GM06990 (cell line): ENCODE measurements at regions not wholly inside any gene's neighbourhood (a gene's known extent, or its start where the extent isn't known, plus 50 kb on each side); places are given as distances from the start of the nearest gene placed in this dataset.

Experiments used
- DNase-seq: peaks from one replicate; pipeline ENCODE4 v3.0.0-alpha.2; 2011; ENCODE audit not compliant: insufficient read length; ENCODE audit errors: extremely low read depth
- H3K27me3 ChIP-seq: replicated peaks from 2 replicates; pipeline ENCODE4 v1.6.0; 2011; ENCODE audit warnings: low read length; ENCODE audit not compliant: control insufficient read depth, insufficient read depth
- H3K36me3 ChIP-seq: 2 replicates; pipeline ENCODE4 v1.5.1; 2011; ENCODE audit warnings: low read length; ENCODE audit not compliant: control insufficient read depth, insufficient read depth
- H3K4me3 ChIP-seq: replicated peaks from 2 replicates; pipeline ENCODE4 v1.5.1; 2011; ENCODE audit warnings: low read depth, mild to moderate bottlenecking, control low read depth, low read length
- TF ChIP-seq, protein P1 (sequence below): IDR thresholded peaks from 2 replicates; pipeline ENCODE4 v1.5.1; 2011; ENCODE audit warnings: low read length, control low read depth, mild to moderate bottlenecking, inconsistent platforms; ENCODE audit not compliant: insufficient read depth, poor library complexity, severe bottlenecking

GRCh38 chr2:51441786-51442185, 409.9 kb upstream of the NRXN1 start:
- no peak for DNase-seq
- no peak overlapping the region for H3K4me3 ChIP-seq
- TF ChIP-seq, protein P1, sequence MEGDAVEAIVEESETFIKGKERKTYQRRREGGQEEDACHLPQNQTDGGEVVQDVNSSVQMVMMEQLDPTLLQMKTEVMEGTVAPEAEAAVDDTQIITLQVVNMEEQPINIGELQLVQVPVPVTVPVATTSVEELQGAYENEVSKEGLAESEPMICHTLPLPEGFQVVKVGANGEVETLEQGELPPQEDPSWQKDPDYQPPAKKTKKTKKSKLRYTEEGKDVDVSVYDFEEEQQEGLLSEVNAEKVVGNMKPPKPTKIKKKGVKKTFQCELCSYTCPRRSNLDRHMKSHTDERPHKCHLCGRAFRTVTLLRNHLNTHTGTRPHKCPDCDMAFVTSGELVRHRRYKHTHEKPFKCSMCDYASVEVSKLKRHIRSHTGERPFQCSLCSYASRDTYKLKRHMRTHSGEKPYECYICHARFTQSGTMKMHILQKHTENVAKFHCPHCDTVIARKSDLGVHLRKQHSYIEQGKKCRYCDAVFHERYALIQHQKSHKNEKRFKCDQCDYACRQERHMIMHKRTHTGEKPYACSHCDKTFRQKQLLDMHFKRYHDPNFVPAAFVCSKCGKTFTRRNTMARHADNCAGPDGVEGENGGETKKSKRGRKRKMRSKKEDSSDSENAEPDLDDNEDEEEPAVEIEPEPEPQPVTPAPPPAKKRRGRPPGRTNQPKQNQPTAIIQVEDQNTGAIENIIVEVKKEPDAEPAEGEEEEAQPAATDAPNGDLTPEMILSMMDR, result no peak
- no peaks in the 10 kb centered on the region for H3K36me3 ChIP-seq
- H3K27me3 ChIP-seq, result no peaks in the 10 kb centered on the region

DNA sequence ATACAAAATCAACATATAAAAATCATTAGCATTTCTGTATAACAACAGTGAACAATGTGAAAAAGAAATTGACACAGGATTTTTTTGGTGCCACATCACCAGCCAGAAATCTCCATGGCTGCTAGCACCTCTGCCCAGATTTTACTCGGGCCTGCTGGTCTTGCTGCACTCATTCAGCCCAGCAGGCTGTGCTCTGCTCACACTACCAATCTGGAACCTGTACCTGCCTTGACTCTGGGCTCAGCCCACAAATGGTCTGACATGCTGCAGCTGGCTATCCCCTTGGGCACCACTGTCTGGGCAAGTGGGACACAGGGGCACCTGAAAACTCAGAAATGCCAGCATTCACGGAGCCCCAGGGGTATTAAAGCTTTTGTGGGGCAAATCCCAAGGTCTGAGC, 392.5 kb upstream of the NRXN1 start:
- TF ChIP-seq, protein P1, result no peak

DNA sequence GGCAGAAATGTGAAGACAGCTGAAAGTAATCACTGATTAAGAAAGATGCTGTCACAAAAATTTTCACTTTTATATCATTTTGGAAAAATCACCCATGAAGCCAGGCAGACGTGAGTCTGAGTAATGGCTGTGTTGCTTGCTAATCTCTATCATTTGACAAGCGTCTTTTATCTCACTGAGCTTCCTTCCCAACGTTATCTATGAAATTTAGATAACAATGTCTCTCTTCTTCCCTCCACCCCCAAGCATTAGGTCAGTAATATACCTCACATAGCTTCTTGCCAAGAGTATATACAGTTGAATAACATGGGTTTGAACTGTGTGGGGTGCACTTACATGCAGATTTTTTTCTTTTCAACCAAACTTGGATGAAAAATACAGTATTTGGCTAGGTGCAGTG, 388.6 kb upstream of the NRXN1 start:
- no peak for DNase-seq
- Histone ChIP-seq H3K36me3 (no peaks in the 10 kb centered on the region), H3K27me3 (no peaks in the 10 kb centered on the region), H3K4me3 (no peak overlapping the region)
- TF ChIP-seq, protein P1, result no peak

More for the DNA sequence above, 392.5 kb upstream of the NRXN1 start:
- Histone ChIP-seq H3K36me3 (no peaks in the 10 kb centered on the region), H3K4me3 (no peak overlapping the region), H3K27me3 (no peaks in the 10 kb centered on the region)
- no peak for DNase-seq

GRCh38 chr2:51413726-51414125, 381.8 kb upstream of the NRXN1 start:
- no peaks in the 10 kb centered on the region for H3K27me3 ChIP-seq

GRCh38 chr2:51410331-51410730, 378.4 kb upstream of the NRXN1 start:
- Histone ChIP-seq H3K27me3 (no peaks in the 10 kb centered on the region), H3K36me3 (no peaks in the 10 kb centered on the region), H3K4me3 (no peak overlapping the region)
- DNase-seq, result no peak
- TF ChIP-seq, protein P1, result no peak

More at GRCh38 chr2:51413726-51414125, 381.8 kb upstream of the NRXN1 start:
- no peak for DNase-seq
- no peak overlapping the region for H3K4me3 ChIP-seq
- TF ChIP-seq, protein P1, result no peak
- H3K36me3 ChIP-seq, result no peaks in the 10 kb centered on the region

- TF ChIP-seq, protein P1, result no peak
- no peaks in the 10 kb centered on the region for H3K27me3 ChIP-seq
- DNase-seq, result no peak
- H3K4me3 ChIP-seq, result no peak overlapping the region
- H3K36me3 ChIP-seq, result no peaks in the 10 kb centered on the region
These were observed 378.0 kb upstream of the NRXN1 start for GRCh38 chr2:51409920-51410319.
